HepG2 (cell line): ENCODE measurements at regions not wholly inside any gene's neighbourhood (a gene's known extent, or its start where the extent isn't known, plus 50 kb on each side); places are given as distances from the start of the nearest gene placed in this dataset.
A peak's percentile ranks its signal among the peaks of the same experiment; 100 is the strongest.

Experiments
- CCAR2 ChIP-seq: fragments of 200-400 bp; formaldehyde crosslinking; optimal IDR thresholded peaks from 2 replicates; pipeline ENCODE3; 2018; ENCODE audit warnings: low read depth, mild to moderate bottlenecking, low read length, moderate library complexity
- GRHL1 ChIP-seq: sonication (generic); formaldehyde crosslinking; conservative IDR thresholded peaks from 2 replicates; pipeline ENCODE4 v1.8.0; 2022; ENCODE audit warnings: missing genetic modification reagents
- HDAC1 ChIP-seq: sonication (generic); formaldehyde crosslinking; IDR thresholded peaks from 2 replicates; pipeline ENCODE4 v1.5.1; 2020; ENCODE audit warnings: mild to moderate bottlenecking, missing genetic modification reagents
- KLF13 ChIP-seq: sonication (generic); formaldehyde crosslinking; IDR thresholded peaks from 2 replicates; pipeline ENCODE4 v1.4.0; 2020; ENCODE audit warnings: mild to moderate bottlenecking, missing genetic modification reagents
- SETDB1 ChIP-seq: sonication (generic); formaldehyde crosslinking; IDR thresholded peaks from 2 replicates; pipeline ENCODE4 v1.5.1; 2020; ENCODE audit warnings: missing genetic modification reagents, mild to moderate bottlenecking, borderline replicate concordance
- TBL1XR1 ChIP-seq: fragments of 150-350 bp; IDR thresholded peaks from 2 replicates; pipeline ENCODE4 v1.6.1; 2014; ENCODE audit warnings: borderline replicate concordance, low read length; ENCODE audit not compliant: partially characterized antibody
- USF2 ChIP-seq, 2 experiments: sonication (generic) in 1 of 2; formaldehyde crosslinking in 1 of 2; IDR thresholded peaks; 2 replicates each; pipeline versions ENCODE4 v1.5.1 to v1.6.1; 2011 to 2020; ENCODE audit warnings: borderline replicate concordance in 1 of 2, low read depth in 1 of 2, low read length in 1 of 2, mild to moderate bottlenecking in 1 of 2, missing genetic modification reagents in 1 of 2, moderate library complexity in 1 of 2
- YY1 ChIP-seq: IDR thresholded peaks from 2 replicates; pipeline ENCODE4 v1.6.1; 2011; ENCODE audit warnings: low read length, low read depth, moderate library complexity, mild to moderate bottlenecking; ENCODE audit not compliant: insufficient read depth, insufficient replicate concordance
- ZBTB20 ChIP-seq: sonication (generic); formaldehyde crosslinking; IDR thresholded peaks from 2 replicates; pipeline ENCODE4 v1.8.1; 2023; ENCODE audit warnings: missing genetic modification reagents, low read depth, mild to moderate bottlenecking, borderline replicate concordance
- ZBTB40 ChIP-seq, 2 experiments: fragments of 450-650 bp in 1 of 2; sonication (generic) in 1 of 2; formaldehyde crosslinking in 1 of 2; IDR thresholded peaks; 2 replicates each; pipeline versions ENCODE4 v1.6.1 to v1.8.0; 2016 to 2022; ENCODE audit warnings: antibody characterized with exemption in 1 of 2, mild to moderate bottlenecking in 1 of 2, missing genetic modification reagents in 1 of 2

GRCh38 chr6:139480356-139481165 lies 106.1 kb upstream of the CITED2 start (continued):
- no peak for TF ChIP-seq ZBTB40 (IDR thresholded peaks at IDR 0.05)
- peak; percentile 60; the same call in 1 of the 2 replicates for TF ChIP-seq ZBTB40 (CRISPR knock-in tag; IDR thresholded peaks at IDR 0.05)
- peak; percentile 47 for TF ChIP-seq TBL1XR1
- TF ChIP-seq YY1: no peak
- no peak for TF ChIP-seq SETDB1 (CRISPR knock-in tag)
- no peak for TF ChIP-seq GRHL1 (CRISPR knock-in tag)
- no peak for TF ChIP-seq USF2 (IDR thresholded peaks at IDR 0.05; ENCODE audit: low read depth, low read length)
- no peak for TF ChIP-seq USF2 (CRISPR knock-in tag; IDR thresholded peaks at IDR 0.05; ENCODE audit: borderline replicate concordance)
- no peak for TF ChIP-seq KLF13
- TF ChIP-seq HDAC1 (CRISPR knock-in tag): peak; percentile 89
- TF ChIP-seq CCAR2: no peak
- TF ChIP-seq ZBTB20 (CRISPR knock-in tag): peak; percentile 82; the same call in 1 of the 2 replicates
